Stimulated activated CD8-positive, alpha-beta memory T cell treated with anti-CD3 and anti-CD28 coated beads, Interleukin-2, amount 100 ng/mL, for 48 hours (primary cell): ENCODE measurements at regions not wholly inside any gene's neighbourhood (a gene's known extent, or its start where the extent isn't known, plus 50 kb on each side); places are given as distances from the start of the nearest gene placed in this dataset.

Source experiments
- DNase-seq, 2 donors: peaks; one replicate each; pipeline ENCODE4 v3.0.0-alpha.2; 2020; ENCODE audit warnings: low read depth in 2 of 2

DNA sequence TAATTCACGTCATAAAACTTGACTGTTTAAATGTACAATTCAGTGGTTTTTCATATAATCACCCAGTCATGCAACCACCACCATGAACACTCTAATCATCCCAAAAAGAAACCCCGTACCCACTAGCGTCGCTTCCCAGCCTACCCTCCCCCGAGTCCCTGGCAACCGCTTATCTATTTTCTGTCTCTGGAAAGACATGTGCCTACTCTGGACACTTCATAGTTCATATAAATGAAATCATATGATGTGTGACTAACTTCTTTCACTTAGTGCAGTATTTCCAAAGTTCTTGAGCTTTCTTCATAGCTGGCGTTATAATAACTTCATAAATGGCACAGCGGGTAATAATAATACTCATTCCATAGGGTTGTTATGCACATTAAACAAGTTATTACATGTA, 215.2 kb downstream of the MYLK4 start:
- DNase-seq = no peak

- DNase-seq = no peak
These were observed 216.2 kb downstream of the MYLK4 start for GRCh38 chr6:2534406-2535042.

DNA sequence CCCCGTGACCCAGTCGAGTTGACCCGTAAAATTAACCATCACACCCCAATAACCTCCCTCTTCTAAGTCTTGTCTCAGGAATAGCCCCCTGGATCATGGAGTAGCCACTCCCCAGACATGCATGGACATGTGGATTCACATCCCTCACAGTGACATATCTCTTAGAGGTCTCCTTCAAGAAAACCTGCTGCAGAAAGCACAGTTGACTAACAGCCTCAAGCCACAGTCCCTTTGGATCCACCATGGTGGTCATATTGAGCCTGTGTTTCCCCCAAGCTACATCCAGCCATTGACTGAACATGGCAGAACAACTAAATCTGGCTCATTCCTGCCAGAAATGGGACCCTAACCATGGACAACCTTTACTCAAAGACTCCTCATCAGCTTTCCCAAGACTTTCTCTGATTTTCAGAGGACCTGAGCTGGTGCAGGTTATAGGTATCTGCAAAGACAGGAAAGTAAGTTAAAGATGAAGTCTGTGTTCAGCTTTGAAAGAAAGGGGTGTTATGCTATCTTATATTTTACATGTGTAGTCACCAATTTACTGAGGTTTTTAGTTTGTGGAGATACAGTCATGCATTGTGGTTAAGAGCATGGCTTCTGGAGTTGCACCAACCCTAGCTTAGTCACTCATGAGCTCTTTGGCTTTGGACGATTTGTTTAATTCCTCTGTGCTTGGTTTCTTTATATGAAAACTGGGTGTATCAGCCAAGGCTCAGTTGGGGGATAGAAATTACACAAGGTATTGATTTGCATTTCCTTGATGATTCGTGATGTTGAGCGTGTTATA, 219.1 kb downstream of the MYLK4 start:
- DNase-seq = no peak

GRCh38 chr6:2529211-2529719, 221.5 kb downstream of the MYLK4 start:
- DNase-seq = no peak

DNA sequence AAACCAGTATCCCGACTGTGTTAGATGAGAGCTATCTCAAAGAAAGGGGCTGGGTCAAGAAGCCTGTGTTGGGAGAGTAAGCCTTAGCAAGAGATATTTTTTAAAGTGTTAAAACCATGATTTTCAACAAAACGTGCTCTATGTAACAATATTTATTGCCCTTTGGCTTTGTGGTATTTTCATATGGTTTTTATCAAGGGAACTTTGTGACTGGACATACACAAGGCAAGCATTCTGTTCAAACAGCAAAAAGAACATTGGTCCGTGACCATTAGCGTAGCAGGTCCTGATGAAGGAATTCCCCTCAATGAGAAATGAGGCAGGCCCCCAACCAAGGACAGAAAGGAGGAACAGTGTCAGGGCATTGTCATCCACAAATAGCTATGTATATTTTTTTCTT, 222.6 kb downstream of the MYLK4 start:
- DNase-seq = no peak

- DNase-seq = no peak
These were observed 224.0 kb downstream of the MYLK4 start for GRCh38 chr6:2526766-2527165.

- no peak for DNase-seq
These were observed 226.6 kb downstream of the MYLK4 start for GRCh38 chr6:2524090-2524489.

GRCh38 chr6:2523061-2523460, 227.7 kb downstream of the MYLK4 start:
- no peak for DNase-seq

DNA sequence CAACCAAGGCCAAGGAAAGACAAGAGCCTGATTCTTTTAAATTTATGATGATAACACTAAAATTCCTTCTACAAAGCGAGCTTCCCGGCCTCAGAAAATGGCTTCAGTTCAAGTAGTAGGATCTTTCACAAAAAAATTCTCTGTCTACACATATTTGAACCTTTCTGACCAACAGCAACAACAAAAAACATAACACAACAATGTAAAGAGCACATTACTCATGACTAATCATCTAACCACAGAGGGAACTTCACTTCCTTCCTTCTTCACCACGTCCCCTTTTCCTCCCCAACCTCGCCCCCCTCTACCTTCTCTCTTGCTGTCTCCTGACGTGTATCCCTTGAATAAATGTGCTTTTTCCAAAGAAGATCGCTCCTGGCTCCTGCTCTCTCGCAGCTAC, 228.2 kb downstream of the MYLK4 start:
- no peak for DNase-seq

- DNase-seq = no peak
These were observed 232.8 kb downstream of the MYLK4 start for GRCh38 chr6:2517855-2518473.

DNA sequence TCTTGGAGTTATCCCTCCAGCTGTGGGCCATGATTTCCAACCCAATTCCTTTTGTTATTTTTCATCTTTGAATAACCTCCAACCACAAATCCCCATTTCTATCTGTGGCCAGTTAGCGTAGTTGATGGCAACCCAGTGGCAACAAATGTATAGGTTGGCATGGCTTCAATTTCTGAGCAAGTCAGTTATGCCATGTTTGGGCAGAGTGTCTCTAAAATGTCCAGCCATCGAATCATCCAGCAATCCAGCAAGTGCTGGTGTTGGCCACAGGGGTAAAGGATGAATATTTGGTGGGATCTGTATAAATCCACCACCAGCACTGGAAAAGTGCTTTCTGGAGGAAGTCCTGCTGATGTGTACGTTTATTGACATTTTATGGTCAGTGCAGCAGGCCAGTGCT, 233.3 kb downstream of the MYLK4 start:
- DNase-seq = no peak

DNA sequence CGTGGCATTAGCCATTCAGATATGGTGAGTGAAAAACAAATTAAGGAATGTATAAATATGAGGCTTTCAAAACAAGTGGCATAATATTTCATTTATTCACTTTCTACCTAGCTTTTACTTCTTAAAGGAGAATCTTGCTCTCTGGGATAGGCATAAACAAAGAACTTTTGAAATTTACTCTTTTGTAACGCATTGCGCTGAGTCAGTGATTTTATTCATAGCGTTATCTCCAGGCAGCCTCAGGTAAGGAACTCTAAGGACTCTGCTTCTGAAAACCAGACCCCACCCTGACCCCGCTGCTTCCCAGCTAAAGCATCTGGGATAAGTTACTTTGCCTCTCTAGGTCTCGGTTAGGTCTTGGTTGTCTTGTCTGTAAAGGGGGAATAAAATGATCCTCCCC, 234.7 kb downstream of the MYLK4 start:
- DNase-seq = no peak

DNA sequence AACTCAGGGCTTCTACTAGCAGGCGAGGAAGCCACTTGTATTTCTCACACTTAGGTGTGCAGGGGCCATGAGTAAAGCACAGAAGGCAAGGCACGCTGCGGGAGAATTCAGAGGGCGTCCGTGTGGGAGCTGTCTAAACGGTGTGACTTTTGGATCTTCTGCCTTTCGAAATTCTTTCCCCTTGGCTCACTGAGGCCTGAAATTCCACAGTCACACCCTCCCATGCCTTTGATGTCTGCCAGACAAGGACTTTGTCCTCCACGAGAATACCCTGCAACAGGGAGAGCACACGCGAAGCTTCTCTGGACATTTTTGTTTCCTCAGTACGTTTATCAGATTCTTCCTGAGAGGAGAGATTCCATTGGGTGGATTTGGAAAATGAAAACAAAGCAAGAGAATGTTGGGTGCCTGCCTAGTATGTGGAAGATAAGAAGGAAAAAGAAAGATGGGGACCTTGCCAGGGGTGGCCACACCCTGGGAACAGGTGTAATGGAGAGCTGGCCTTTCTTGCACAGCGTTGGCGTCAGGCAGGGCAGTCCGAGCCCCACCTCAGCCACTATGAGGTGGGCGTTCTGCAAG, 235.7 kb downstream of the MYLK4 start:
- no peak for DNase-seq

DNA sequence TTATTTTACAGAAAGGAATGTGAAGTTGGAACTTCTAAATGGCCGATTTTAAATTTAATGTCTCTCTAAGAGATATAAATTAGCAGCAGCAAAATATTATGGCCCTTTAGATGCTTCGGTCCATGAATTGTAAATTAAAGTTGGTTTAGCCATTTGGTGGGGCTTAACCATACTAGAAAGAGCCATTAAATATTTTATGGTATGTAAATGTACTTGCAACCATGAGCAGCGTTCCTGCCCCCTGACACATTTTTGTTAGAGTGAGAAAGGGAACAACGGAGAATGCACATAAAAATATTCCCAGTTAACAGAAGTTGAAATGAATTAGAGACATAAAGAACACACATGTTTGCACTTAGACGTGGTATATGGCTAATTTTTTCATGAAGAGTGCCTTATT, 237.9 kb downstream of the MYLK4 start:
- no peak for DNase-seq

- no peak for DNase-seq
These were observed 240.4 kb downstream of the MYLK4 start for GRCh38 chr6:2510316-2510715.

DNA sequence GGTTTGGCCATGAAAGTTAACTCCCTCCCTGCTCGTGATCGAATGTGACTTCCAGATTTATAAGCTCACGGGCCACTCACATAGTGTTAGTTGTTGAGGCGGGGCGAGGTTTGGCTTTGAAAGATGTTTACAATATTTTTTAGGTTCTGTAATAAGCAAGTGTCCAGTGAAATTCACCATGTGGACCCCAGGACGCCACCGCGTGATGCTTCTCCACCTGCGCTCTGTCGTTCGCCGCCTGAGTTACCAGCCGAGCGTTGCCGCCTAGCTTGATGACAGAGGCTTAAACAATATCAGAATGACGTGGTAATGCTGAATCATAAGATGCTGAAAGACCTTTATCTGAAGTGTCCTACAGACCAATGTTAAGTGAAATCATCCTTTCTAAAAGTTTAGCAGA, 241.0 kb downstream of the MYLK4 start:
- DNase-seq = no peak

DNA sequence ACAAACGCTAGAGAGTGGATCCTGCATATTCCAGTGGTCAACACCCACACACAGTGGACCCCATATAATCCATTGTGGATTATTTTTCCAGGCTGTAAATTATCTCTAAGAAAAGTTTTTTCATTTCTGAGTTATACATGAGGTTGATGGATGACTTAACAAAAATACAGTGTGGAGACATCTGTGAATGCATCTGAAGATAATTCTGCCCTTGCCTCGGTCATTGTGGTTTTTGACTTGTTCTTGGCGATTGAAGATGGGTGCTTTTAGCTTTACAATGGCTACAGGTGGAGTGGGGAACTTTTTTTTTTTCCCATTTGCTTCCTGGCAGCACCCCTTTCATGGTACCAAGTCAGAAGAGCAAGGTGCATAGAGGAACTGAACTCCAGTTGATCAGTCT, 242.7 kb downstream of the MYLK4 start:
- no peak for DNase-seq

DNA sequence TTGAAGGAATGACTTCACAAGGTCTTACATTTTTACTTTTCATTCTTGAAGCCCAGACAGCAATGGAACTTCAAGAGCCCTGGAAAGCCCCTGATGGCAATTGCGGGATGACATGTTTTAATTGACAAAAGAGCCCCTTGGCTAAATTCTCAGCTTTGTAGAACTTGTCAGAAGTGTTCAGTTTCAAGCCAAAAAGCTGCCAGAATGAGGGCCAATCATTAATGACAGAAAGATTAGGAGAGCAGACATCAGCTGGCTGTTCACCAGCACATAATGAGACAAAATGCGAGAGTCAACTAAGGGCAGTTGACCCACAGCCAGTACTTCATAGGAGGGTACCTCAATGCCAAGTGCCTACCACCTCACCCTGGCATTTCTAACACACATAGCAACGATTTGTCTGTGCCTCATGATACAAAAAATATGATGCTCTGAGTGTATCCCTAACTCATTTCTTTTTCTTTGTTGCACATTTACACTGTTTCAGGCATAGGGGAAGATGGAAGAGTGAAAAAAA, 243.1 kb downstream of the MYLK4 start:
- DNase-seq = no peak

DNA sequence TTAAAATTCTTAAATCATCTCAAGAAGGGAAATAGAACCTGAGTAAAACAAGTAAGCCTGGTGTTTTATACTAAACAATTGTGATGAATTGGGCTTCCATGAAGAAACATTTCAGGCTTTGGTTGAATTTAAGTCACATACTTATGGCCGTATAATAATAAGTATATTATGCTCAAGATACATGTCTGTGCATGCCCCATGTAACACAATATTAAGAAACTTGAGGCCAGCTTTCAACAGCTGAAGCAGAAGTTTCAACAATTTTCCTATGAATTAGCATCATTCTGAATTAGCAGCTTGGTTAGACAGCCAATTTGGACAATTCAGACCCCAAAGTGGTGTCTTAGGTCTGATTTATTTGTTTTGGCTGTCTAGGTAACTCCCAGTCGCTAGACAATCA, 243.7 kb downstream of the MYLK4 start:
- DNase-seq = no peak

DNA sequence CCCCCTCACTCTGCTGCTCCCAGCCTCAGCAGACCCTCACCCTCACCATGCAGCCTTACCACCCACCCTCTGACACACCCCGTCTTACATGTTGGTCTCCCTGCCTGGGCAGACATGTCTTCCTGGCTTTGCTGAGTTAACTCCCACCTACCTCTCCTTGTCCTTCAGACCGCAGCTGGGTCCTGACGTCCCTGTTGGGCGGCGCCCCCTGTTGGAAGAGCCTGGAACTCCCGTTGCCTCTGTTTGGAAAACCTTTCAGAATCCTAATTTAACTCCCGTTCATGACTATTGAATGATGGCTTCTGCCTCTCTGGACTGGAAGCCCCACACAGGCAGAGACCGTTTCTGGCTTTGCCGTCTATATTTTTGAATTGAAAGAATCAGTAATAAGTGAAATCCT, 245.1 kb downstream of the MYLK4 start:
- no peak for DNase-seq

- no peak for DNase-seq
These were observed 246.1 kb downstream of the MYLK4 start for GRCh38 chr6:2504495-2505064.
